Uterus (tissue), 2 donors: ENCODE measurements at regions not wholly inside any gene's neighbourhood (a gene's known extent, or its start where the extent isn't known, plus 50 kb on each side); places are given as distances from the start of the nearest gene placed in this dataset.

Experiments used
- CTCF ChIP-seq, 4 experiments: fragments of 200-600 bp in 2 of 4; fragments of 450-650 bp in 2 of 4; sonication (generic) in 2 of 4; IDR thresholded peaks; one replicate each; pipeline ENCODE4 v1.5.1; 2016 to 2019; ENCODE audit warnings: antibody characterized with exemption in 4 of 4, mild to moderate bottlenecking in 2 of 4, moderate library complexity in 1 of 4
- POLR2A ChIP-seq, 2 donors: fragments of 450-650 bp; IDR thresholded peaks; one replicate each; pipeline ENCODE4 v1.6.1; 2016; ENCODE audit warnings: antibody characterized with exemption in 2 of 2, mild to moderate bottlenecking in 1 of 2, moderate library complexity in 1 of 2

- TF ChIP-seq CTCF (IDR thresholded peaks at IDR 0.05) (no peak), POLR2A (IDR thresholded peaks at IDR 0.05) (no peak)
Measured at GRCh38 chr4:129602447-129602846, 506.5 kb downstream of the C4orf33 start.
